Fibroblast of skin of abdomen (primary cell): ENCODE measurements at regions not wholly inside any gene's neighbourhood (a gene's known extent, or its start where the extent isn't known, plus 50 kb on each side); places are given as distances from the start of the nearest gene placed in this dataset.

Experiments
- DNase-seq: peaks from one replicate; pipeline ENCODE4 v3.0.0-alpha.2; 2013

DNA sequence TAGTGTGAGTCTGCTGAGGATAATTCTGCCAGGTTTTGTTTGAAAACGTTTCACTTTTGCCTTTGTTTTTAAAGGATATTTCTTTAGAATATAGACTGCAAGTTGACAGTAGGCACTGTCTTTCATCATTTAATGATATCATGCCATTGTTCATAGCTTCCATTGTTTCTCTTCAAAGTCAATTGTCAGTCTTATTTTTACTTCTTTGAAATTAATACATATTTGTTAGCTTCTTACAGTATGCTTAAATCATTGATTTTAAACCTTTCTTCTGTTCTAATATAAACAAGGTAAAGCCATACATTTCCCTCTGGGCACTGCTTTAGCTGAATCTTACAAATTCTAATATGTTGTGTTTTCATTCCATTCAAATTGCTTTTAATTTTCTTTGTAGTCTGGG lies 62.3 kb upstream of the PARVA start:
- DNase-seq: no peak

DNA sequence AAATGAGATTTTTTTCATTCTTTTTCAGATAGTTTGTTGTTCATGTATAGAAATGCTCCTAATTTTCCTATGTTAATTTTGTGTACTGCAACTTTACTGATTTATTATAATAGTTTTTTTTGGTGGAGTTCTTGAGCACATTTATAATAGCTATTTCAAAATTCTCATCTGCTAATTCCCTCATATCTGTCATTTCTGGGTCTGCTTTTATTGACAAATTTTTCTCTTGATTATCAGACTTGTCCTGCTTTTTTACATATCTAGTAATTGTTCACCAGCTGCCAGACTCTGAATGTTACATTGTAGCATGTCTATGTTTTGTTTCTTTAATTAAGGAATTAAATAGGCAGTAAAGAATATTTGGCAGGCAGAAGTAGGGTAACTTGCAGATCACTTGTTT lies 60.9 kb upstream of the PARVA start:
- DNase-seq: no peak

DNA sequence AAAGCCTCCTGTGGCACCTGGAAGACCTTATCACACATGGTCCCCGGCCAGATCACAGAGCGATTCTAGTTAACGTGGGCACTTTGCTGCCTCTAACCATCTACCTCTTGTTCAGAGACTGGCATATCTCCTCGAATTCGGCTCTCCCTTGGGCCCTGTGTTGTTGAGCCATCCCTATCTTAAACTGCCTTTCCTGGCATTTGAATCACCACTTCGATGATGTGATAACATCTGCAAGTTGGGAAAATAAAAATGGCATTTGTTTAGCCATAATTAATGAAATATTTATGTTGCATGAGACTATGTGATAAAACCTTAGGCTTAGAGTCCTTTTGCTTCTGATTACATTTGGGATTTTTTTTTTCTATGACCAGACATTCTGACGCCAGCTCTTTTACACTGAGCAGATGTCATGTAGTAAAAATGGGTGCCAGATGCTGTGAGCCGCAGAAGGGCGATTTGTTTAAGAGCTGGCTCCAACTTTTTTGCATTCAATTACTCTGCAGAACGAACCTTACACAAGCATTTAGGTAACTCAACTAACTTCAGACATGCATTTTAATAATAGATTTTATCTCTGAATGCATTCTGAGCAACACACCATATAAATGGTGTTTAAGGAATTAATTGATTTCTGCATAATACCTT lies 58.5 kb upstream of the PARVA start:
- peak; percentile 89 for DNase-seq

DNA sequence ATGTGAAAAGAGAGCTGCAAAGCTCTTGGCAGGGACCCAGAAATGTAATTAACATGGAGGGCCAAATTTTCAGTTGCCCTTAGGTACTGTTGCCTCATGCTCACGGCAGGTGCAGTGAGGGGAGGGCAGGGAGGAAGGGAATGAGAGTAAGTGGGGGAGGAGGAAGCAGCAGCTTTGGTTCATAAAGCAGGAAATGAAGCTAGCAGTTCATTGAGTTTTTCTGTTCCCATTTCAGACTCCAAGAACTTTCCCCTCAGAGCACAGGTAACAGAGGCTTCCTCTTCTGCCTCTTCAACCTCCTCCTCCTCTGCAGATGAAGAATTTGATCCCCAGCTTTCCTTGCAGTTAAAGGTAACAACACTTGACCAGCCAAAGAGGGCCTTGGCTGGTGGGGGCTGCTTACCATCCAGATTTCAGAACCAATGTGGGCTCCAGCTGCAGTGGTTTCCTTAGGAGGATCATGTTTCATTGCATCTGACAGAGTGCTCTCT lies 57.9 kb upstream of the PARVA start:
- no peak for DNase-seq

DNA sequence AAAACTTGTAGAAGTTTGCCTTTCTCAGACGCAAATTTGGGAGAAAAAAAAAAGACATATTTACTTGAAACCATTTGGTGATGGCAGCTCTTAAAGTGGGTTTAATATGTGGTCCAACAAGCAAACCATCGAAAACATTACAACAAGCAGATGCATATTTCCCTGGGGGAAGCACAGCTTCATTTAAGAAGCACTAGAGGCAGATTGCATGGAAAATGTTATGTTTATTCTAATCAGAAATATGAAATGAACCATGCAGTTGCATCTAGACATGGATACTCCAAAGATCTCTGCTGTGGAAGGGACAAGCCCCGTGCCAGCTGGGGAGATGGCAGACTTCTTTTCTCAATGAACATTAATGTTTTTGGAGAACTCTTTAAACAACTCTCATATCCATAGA lies 57.4 kb upstream of the PARVA start:
- no peak for DNase-seq

DNA sequence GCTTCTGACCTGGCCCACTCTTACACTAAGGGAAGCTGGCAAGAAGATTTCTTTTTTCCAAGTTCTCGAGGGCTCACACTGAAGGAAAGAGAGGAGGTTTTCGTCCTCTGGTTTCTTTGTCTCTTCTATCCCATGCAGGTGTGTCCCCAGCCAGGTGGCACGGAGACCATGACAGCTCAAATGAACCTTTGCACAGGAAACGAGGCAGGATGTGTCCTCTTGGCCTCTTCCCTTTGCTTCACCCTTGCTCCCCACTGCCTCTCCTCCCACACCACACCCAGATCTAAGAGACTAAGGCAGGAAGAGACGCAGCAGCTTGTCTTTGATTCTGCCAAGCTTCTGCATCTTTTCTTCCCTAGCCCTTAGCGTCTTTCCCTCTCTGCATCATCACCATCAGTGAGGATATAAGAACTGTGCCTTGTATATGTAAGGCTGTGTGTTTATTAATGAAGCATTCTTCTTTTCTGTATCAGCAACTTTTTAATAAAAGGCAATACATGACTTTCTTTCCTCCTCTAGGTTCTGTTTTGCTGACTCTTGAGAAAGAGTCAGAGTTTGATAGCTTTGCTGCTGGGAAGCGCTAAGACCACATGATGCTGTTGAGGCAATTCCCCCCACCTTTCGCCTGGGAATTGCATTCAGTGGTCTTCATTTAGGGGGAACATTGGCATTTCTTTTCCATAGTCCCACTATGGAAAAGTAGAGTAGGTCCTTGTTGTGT lies 56.0 kb upstream of the PARVA start:
- no peak for DNase-seq

DNA sequence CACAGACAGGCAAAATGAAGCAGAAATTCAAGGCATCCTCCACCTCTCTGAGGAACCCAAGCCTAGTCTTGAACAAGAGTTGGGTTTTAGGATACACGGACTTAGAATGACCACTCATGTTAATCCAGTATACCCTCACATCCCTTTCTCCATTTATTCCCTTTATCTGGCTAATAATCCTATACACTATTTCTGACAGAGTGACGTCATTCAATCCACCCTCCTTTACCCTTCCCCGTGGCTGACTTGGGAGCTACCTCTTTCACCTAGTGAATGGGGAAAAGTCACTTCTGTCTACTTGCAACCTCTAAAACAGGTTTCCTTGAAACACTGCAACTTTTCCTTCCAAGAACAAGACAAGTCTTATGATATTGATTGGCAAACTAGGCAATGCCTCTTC lies 52.8 kb upstream of the PARVA start:
- DNase-seq: no peak
